GM19397 (cell line): ENCODE measurements at regions not wholly inside any gene's neighbourhood (a gene's known extent, or its start where the extent isn't known, plus 50 kb on each side); places are given as distances from the start of the nearest gene placed in this dataset.

ENCODE experiments used
- ATAC-seq: cut with Tn5 transposase; IDR thresholded peaks from one replicate; pipeline ENCODE4 v1.9.1; 2021; ENCODE audit warnings: mild to moderate bottlenecking, moderate library complexity; ENCODE audit not compliant: unreplicated experiment

DNA sequence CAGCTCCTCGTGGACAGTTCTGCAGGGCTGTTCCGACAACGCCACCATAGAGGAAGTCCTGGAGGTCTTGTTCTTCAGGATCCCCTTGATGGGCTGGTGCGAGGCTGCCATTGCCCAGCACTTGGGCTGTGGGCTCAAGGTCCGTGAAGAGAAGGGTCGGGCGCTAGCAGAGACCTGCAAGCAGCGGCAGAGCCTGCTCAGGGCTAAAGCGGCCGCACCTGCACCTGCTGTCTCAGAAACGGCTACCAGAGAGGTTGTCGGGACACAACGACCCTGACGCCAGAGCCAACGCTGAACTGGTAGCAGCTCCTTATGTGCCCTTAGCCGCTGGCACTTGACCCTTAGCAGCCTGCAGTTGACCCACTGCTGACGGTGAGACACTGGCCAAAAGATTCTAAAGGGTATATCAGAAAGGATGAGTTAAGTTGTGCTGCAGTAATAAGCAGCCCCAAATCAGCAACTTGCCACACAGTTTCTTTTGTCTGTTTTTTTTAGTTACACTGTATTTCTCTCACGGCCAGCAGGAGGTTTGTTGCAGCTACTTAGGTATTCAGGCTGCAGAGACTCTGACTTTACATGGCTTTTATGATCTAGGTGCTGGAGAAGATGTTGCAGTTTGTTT is 55.5 kb upstream of the ST6GAL2 start:
- no peak for ATAC-seq

DNA sequence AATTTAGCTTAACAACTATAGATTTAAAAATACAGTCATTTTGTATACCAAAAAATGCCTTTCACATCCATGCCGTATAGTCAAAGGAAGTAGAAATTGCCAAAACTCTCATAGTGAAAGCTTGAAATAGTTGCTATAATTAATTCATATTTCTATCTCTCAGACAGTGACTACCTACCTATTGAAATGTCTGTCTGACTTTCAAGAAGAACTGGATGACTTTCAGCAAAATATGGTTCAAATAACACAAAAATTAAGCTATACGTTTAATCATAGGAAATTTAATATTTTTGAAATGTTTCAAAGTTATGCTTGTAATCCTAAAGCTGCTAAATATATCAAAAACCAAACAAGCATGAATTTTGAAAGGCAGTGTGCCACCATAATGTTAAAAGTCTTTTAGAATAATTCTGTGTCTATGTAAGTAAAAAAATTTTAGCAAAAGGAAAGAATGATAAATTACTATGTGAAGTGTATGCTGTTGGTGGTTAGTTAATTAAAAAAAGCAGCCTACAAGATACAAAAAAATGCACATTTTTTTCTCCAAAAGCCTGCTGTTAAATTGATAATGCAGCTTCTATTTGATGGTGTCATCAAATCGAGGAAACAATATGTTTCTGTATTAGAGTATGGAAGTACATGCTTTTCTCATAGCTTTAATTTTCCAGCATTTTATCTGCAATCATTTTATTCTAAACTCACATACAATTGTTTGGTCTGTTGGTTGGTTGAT is 57.7 kb upstream of the ST6GAL2 start:
- ATAC-seq, result no peak

DNA sequence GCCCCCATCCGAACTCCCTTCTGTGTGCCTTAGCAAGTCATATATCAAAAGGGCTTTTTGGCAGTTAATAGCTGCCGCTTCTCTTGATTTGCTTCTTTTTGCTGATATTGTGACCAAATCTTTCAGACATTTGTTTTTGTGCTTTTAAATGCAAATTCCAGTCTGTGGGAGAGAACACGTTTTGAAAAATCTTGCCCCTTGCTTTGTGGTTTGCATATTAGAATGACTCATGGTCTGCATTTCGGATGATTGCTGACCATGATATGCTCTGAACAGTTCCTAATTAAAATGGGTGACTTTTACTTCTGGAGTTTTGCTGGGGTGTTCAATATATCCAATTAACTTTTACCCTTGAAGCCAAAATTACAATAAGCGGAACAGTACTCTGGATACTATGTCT is 58.2 kb upstream of the ST6GAL2 start:
- no peak for ATAC-seq

DNA sequence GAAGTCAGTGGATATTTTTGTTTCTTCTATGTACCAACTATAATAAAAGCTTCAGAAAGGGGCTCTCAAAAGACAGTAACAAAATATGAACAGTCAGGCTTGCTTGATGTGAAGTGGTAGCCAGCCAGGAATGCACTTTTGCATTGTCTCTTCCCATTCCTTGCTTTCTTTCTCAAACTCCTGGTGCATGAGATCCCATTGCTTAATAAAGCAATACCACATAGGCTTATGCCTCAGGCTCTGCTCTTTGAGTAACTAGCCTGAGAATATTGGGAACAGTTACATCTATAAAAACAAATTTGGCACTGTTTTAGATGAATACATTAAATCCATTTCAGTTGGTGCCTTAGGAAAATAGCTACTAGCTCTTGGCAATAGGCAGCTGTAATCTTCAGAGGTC is 62.6 kb upstream of the ST6GAL2 start:
- ATAC-seq, result no peak

DNA sequence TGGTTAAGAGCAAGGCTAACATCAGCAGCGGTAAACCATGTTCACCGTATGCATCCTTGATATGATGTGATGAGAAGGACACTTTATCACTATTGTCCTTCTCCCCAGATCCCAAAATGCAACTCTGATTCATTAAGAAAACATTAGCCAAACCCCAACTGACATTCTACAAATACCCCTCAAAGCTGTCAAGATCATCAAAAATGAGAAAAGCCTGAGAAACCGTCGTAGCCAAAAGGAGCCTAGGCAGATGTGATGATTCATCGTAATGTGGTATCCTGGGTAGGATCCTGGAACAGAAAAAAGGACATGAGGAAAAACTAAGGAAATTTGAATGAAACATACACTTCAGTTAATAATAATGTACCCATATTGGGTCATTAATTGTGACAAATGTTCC is 67.3 kb upstream of the ST6GAL2 start:
- ATAC-seq, result no peak

DNA sequence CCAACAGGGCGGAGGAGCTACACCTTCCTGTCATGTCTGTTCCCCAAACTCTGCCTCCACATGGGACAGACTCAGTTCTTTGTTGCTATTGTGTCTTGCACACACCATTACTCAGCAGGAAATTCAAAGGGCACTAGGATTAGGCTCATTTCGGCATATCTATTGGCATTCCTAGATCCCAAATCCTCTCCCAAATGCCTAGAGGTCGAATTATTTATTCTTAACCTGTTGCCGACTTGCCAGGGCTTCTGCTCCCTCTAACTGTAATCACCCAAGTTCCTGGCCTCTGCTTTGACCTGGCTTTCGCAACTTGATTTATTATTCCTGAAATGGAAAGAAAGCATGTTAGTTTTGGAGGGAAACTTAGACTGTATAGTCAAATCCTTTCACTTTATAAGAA is 67.8 kb upstream of the ST6GAL2 start:
- ATAC-seq, result no peak

DNA sequence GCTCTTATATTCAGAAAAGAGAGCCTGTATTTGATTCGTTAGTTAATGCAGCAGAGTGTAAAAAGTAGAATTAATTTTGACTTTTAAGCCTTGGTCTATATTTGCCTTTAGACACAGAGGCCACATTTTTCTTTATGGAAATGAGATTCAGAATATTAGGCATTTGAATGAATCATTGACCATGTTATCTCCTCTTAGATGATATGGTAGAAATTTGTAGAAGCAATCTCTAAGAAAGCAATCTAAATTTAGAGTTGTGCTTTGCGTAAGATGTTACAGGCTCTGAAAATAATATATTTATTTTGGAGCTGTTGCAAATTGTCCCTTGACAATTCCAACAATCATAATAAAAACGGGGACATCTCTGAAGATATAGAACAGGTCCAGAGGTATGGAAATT is 68.3 kb upstream of the ST6GAL2 start:
- ATAC-seq, result no peak

DNA sequence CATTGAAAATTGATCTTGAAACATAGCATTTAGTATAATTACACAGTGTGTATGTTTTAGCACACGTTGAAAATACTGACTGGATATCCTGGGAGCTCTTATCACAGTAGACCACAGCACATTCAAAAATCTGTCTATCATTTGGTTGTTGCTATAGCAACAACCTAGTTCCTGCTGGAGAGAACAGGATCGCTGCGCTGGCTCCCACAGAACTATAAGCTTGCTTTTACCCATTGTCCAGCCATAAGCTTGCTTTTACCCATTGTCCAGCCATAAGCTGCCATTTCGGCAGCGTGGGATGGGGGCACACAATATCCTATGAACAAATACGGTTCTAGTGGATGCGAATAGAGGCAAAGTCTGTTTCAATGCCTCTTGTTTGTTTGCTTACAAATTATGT is 70.4 kb upstream of the ST6GAL2 start:
- ATAC-seq, result no peak

DNA sequence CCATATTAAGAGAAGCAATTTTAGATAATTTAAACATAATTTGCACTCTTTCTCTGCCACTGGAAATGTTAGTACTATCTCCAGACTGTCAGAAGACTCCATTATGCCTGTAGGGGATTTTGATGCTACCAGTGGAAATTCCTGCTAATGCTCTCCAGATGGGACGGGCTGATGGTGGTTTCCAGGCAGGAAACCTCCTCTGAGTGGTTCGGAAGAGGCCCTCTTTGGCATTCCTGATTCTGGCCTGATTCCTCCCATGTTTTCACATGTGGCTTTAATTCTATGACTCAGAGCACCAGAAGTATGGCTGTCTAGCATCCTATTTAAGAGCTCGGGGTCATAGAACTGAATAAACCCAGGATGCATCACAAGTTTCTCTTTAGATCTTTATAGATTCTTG is 70.9 kb upstream of the ST6GAL2 start:
- no peak for ATAC-seq

DNA sequence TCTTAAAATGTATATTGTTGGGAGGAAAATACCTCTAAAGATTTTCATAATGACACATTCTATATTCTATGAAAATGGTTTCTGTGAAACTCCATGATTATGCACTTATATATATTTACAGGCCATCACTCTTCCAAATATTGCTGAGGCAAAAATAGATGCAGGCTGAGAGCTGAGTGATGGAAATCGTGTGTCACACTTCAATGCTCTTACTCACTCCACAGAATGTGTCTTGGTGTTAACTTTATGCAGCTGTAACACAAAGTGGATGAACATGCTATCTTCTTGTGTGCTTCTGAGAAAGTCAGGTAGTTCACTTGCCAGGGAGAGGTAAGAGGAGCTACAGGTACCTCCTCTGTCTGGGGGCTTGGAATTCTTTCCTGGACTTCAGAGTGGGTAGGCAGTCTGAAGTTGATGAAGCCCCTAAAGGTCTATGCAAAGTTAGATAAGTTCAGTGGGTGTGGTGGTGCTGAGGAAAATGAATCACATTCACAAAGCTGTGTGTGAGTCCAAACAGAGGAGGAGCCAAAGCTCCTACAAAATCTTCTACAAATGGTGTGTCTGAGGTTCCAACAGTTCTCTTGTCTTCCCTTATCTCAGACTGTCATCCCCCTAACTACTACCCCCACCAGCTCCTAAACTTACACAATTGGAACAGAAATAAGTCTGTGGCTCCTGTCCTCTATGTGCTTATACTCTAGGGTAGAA is 74.2 kb upstream of the ST6GAL2 start:
- no peak for ATAC-seq

DNA sequence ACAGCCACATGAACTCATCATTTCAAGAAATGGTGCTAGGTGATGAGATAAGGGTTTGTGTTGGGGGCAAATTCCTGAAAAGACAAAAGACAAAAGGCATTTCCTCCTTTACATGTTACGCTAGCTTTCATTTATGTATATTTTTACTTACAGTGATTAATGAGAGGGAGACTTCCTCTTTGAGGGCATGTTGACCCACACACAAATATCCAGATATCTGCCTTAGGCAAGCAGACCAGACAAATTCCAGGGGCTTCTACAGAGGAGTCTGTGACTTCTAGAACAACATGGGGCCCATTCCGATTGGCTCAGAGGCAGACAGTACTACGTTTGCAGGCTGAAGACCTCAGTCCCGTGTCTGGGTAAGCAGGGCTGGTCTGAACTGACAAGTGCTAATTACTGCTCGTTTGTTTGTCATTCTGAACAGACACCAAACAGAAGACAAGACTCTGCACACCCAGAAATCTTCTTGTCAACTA is 74.8 kb upstream of the ST6GAL2 start:
- ATAC-seq, result no peak

DNA sequence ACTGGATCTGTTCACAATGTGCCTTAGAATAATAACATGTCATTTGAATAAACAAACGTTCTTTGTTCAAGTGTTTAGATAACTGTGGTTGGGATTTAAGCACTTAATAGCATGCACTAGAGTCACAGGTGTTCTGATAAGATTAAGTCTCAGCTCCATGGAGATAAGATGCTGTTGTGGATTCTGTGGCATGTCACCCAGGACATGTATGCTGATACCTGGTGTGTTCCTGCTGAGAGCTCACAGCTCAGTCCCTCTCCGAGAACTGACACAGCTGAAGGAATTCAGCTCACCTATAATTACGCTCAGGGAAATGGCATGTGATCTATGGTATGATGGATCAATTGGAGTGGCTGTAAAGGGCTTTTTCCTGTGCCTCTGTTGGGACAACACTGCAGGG is 75.4 kb upstream of the ST6GAL2 start:
- ATAC-seq, result no peak

DNA sequence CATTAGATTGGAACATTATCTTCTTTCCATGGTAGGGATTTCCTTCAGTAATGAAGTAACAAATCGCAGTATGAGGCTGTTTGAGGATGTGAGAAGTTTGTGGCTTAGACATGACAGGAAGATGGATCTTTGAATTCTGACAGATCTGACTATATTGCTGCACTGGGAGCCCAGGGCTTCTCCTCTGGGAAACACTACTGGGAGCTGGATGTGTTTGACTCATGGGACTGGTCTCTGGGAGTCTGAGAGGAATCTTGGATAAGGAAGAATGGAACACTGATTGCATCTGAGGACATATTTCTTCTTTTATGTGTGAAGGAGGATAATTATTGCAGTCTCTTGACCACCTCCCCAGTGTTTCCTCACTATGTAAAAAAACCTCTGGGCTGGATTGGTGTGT is 77.2 kb upstream of the ST6GAL2 start:
- no peak for ATAC-seq

DNA sequence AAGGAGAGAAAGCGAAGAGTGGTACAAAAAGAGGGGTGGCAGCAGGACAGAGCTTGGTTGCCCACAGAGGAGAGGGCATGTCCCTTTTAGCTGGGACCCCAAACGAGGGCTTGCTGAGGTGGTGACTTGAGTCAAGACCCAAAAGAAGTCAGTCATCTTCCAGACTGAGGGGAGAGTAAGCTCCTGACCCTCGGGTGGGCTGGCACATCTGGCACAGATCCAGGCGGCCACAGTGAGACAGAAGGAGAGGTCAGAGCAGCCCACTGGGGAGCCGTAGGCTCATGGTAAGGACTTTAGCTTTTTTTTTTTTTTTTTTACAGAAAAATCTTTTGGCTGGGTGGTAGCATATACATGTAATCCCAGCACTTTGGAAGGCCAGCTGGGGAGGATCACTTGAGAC is 77.9 kb upstream of the ST6GAL2 start:
- ATAC-seq, result no peak

DNA sequence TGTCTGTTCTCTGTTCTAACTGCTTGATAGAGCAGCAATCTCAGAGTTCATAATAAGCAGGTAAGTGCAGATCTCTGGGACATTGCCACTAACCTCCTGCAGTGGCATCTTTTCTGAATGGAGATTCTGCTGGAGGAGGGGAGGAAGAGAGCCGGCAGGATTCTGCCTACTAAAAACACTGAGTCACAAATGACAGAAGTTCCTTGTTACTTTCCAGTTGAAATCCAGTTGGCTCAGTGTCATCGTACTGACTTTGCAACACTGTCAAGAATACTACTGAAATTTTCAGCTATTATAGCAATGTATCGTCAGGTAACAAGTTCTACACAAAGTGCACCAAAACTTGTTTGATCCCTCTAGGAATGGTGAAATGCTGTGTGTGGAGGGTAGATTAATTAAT is 79.6 kb upstream of the ST6GAL2 start:
- no peak for ATAC-seq

DNA sequence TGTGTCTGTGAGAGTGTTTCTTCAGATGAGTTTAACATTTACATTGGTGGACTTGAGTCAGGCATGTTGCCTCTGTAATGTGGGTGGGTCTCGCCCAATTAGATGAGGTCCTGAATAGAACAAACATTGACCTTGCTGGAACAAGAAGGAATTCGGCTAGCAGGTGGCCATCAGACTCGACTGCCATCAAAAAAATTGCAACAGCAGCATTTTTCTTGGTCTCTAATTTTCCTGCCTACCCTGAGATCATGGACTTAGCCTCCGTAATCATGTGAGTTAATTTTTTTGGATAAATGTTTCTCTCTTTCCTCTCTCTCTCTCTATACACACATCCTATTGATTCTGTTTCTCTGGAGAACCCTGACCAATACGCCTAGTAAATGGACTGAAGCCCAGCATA is 83.8 kb upstream of the ST6GAL2 start:
- ATAC-seq, result no peak

DNA sequence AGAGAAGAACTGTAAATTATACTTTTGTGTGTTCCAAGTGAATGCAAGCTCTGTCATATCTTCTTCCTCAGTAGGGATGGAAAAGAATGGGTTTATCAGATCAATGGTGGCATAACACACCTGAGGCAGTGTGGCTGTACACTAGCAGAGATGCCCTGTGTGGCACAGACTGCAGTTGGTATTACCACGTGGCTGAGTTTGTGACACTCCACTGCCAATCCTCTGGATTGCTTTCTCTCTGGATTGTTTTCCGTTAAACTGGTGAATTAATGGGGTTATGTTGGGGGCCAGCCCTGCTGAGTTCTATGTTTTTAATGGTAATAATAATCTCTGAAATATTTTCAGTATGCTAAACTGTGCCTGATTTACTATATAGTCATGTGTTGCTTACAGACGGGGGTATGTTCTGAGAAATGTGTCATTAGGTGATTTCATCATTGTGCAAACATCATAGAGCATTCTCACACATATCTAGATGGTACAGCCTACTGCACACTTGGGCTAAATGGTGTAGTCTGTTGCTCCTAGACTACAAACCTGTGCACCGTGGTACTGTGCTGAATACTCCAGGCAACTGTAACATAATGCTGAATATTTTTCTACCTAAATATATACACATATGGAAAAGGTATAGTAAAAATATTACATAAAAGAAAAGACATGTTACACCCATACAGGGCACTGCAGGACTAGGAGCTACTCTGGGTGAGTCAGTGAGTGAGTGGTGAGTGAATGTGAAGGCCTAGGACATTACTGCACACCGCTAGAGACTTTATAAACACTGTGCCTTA is 84.7 kb upstream of the ST6GAL2 start:
- ATAC-seq, result no peak

DNA sequence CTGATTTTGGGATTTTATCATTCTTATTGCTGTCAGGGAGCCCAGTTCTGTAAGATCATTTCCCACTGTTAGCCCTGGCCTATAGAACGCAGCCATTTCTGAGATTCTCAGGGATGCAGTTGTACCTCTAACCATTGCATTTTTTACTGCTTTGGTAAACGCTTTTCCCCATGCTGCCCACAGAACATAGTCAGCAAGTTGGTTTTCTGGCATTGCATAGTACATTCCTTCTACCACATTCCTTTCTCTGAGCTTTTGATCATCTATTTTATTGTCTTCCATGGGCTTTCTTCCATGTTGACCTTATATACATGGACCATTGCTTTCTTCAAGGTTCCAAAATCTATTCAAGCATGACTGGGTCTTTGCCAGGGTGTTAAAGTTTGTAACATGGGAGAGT is 86.8 kb upstream of the ST6GAL2 start:
- no peak for ATAC-seq

DNA sequence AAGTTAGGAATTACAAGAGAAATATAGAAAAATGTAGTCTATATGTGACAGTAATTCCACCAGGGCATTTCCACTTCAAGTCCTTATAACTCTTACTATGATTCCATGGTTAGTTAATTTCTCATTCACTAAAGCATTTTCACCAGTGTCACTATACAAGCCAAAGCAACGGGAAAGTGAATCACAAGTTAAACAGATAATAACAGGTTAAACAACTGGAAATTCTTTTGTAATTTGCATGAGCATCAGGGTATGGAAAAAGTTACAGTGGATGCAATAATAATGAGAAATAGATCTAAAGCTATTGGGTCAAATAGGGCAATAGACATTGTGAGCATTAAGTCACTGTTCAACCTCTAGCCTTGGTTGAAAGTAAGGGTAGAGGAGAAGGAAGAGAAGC is 88.9 kb upstream of the ST6GAL2 start:
- no peak for ATAC-seq

DNA sequence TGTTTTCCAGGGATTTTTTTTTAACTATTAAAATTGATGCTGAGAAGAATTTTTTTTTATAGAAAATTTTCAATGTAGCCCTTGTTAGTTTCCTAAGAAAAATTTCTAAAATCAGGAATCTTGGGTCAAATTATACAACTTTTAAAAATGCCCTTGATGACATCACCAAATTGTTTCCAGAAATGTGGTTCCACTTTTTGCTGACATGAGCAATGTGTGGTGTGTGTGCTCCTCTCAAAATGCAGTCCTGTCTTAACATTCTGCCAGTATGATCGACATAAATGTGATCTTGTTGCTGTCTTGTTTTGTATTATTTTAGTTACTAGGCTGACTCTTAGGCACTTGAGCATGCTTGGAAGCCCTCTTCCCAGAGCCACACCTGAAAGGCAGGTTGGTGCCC is 89.7 kb upstream of the ST6GAL2 start:
- ATAC-seq, result no peak

DNA sequence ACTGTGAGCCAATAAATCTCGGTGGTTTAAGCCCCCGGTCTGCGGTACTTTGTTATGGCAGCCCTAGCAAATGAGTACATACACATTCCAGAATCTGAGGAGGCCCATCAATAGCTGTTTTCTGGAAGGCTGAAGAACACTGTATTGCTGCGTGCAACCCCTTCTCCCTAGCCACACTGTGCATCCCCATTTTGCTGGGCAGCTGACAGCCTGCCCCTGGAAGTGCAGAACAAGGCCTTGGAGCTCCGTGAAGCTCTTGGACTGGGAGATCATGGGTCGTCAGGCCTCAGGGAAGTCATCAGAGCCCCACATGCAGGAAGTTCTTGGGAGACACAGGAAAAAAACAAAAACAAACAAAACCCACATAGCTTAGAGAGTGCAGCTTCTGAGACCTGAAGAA is 90.6 kb upstream of the ST6GAL2 start:
- ATAC-seq, result no peak
